HUES6 (cell line): ENCODE measurements at regions not wholly inside any gene's neighbourhood (a gene's known extent, or its start where the extent isn't known, plus 50 kb on each side); places are given as distances from the start of the nearest gene placed in this dataset.

Source experiments
- H3K27ac ChIP-seq: 2 replicates; pipeline ENCODE4 v1.7.0; 2013; ENCODE audit warnings: low read depth, mild to moderate bottlenecking, low read length, inconsistent platforms
- H3K27me3 ChIP-seq: 2 replicates; pipeline ENCODE4 v1.6.1; 2013; ENCODE audit warnings: low read length; ENCODE audit not compliant: control insufficient read depth, insufficient read depth
- H3K36me3 ChIP-seq: 2 replicates; pipeline ENCODE4 v1.6.1; 2013; ENCODE audit warnings: low read length; ENCODE audit not compliant: control insufficient read depth, insufficient read depth
- H3K4me1 ChIP-seq: 2 replicates; pipeline ENCODE4 v1.6.1; 2013; ENCODE audit warnings: low read length; ENCODE audit not compliant: control insufficient read depth, insufficient read depth
- H3K4me3 ChIP-seq: 2 replicates; pipeline ENCODE4 v1.5.1; 2013; ENCODE audit warnings: low read depth, low read length
- H3K9ac ChIP-seq: one replicate; pipeline ENCODE4 v1.6.1; 2013; ENCODE audit warnings: mild to moderate bottlenecking, low read length
- H3K9me3 ChIP-seq: 2 replicates; pipeline ENCODE4 v1.6.1; 2013; ENCODE audit warnings: low read depth, low read length; ENCODE audit not compliant: control insufficient read depth, insufficient read depth

- Histone ChIP-seq H3K9me3 (no peaks in the 10 kb centered on the region), H3K4me3 (no peak overlapping the region), H3K27ac (no peak overlapping the region), H3K4me1 (peaks cover 5% of the 10 kb centered on the region; the same call in 1 of the 2 replicates), H3K9ac (no peak overlapping the region), H3K36me3 (no peaks in the 10 kb centered on the region), H3K27me3 (no peaks in the 10 kb centered on the region)
Measured at GRCh38 chr9:129422843-129423192, 198.1 kb downstream of the C9orf50 start.

- H3K36me3 ChIP-seq, result no peaks in the 10 kb centered on the region
- no peak overlapping the region for H3K9ac ChIP-seq
- H3K27ac ChIP-seq, result no peak overlapping the region
- H3K27me3 ChIP-seq, result no peaks in the 10 kb centered on the region
- H3K4me1 ChIP-seq, result peaks cover 6% of the 10 kb centered on the region; the same call in 1 of the 2 replicates
- H3K4me3 ChIP-seq, result no peak overlapping the region
- no peaks in the 10 kb centered on the region for H3K9me3 ChIP-seq
Measured at GRCh38 chr9:129422032-129422842, 198.7 kb downstream of the C9orf50 start.

- peaks cover 12% of the 10 kb centered on the region; the same call in 1 of the 2 replicates for H3K4me1 ChIP-seq
- no peak overlapping the region for H3K27ac ChIP-seq
- H3K4me3 ChIP-seq, result no peak overlapping the region
- no peaks in the 10 kb centered on the region for H3K36me3 ChIP-seq
- no peaks in the 10 kb centered on the region for H3K27me3 ChIP-seq
- no peak overlapping the region for H3K9ac ChIP-seq
- H3K9me3 ChIP-seq, result no peaks in the 10 kb centered on the region
Measured at GRCh38 chr9:129421371-129421770, 199.5 kb downstream of the C9orf50 start.

GRCh38 chr9:129420721-129421120, 200.2 kb downstream of the C9orf50 start:
- Histone ChIP-seq H3K27ac (no peak overlapping the region), H3K4me3 (no peak overlapping the region), H3K27me3 (no peaks in the 10 kb centered on the region), H3K9me3 (no peaks in the 10 kb centered on the region), H3K9ac (no peak overlapping the region), H3K4me1 (peaks cover 12% of the 10 kb centered on the region; the same call in 1 of the 2 replicates), H3K36me3 (no peaks in the 10 kb centered on the region)

GRCh38 chr9:129419382-129419899, 201.5 kb downstream of the C9orf50 start:
- Histone ChIP-seq H3K4me3 (no peak overlapping the region), H3K36me3 (no peaks in the 10 kb centered on the region), H3K9me3 (no peaks in the 10 kb centered on the region), H3K4me1 (peaks cover 23% of the 10 kb centered on the region), H3K9ac (no peak overlapping the region), H3K27me3 (no peaks in the 10 kb centered on the region; the same call in 1 of the 2 replicates), H3K27ac (no peak overlapping the region)

GRCh38 chr9:129418451-129418850, 202.4 kb downstream of the C9orf50 start:
- Histone ChIP-seq H3K9ac (no peak overlapping the region), H3K9me3 (no peaks in the 10 kb centered on the region), H3K27ac (no peak overlapping the region), H3K4me1 (peaks cover 30% of the 10 kb centered on the region), H3K4me3 (no peak overlapping the region), H3K27me3 (no peaks in the 10 kb centered on the region; the same call in 1 of the 2 replicates), H3K36me3 (no peaks in the 10 kb centered on the region)

- peaks cover 35% of the 10 kb centered on the region for H3K4me1 ChIP-seq
Measured at GRCh38 chr9:129416821-129417539, 203.9 kb downstream of the C9orf50 start.

GRCh38 chr9:129415942-129416651, 204.8 kb downstream of the C9orf50 start:
- H3K4me1 ChIP-seq, result peaks cover 30% of the 10 kb centered on the region
- H3K27me3 ChIP-seq, result no peaks in the 10 kb centered on the region; the same call in 1 of the 2 replicates
- H3K36me3 ChIP-seq, result no peaks in the 10 kb centered on the region
- no peak overlapping the region for H3K27ac ChIP-seq
- H3K9ac ChIP-seq, result no peak overlapping the region
- H3K4me3 ChIP-seq, result no peak overlapping the region
- H3K9me3 ChIP-seq, result no peaks in the 10 kb centered on the region

More at GRCh38 chr9:129416821-129417539, 203.9 kb downstream of the C9orf50 start:
- Histone ChIP-seq H3K27me3 (no peaks in the 10 kb centered on the region; the same call in 1 of the 2 replicates), H3K9ac (no peak overlapping the region), H3K9me3 (no peaks in the 10 kb centered on the region), H3K27ac (no peak overlapping the region), H3K4me3 (no peak overlapping the region), H3K36me3 (no peaks in the 10 kb centered on the region)

- Histone ChIP-seq H3K9ac (peak overlapping the region; percentile 60), H3K27me3 (no peaks in the 10 kb centered on the region; the same call in 1 of the 2 replicates), H3K27ac (no peak overlapping the region), H3K4me1 (peaks cover 30% of the 10 kb centered on the region), H3K9me3 (peaks cover 5% of the 10 kb centered on the region), H3K4me3 (no peak overlapping the region), H3K36me3 (no peaks in the 10 kb centered on the region)
Measured at GRCh38 chr9:129414993-129415941, 205.6 kb downstream of the C9orf50 start.
